ENCODE measurements at regions not wholly inside any gene's neighbourhood (a gene's known extent, or its start where the extent isn't known, plus 50 kb on each side); places are given as distances from the start of the nearest gene placed in this dataset.

DNA sequence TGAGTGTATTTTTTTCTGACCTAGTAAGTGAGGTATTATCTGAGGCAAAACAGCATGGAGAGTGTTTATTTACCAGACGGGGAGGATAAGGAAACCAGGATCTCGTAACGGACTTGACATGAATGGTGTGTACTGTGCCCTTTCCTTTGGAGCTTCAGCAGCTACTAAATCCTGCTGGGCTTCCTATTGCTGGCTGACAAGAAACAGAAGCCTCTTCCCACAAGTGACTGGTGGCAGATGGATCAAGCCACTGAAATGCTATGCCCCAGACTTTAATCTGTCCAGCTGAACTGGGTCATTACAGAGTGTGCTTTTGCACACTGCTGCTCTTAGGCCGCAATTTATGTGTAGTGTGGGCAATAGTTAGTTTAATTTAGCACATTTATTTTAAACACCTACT lies 162.7 kb upstream of the MRPS30 start:
- TF ChIP-seq, protein P1, sequence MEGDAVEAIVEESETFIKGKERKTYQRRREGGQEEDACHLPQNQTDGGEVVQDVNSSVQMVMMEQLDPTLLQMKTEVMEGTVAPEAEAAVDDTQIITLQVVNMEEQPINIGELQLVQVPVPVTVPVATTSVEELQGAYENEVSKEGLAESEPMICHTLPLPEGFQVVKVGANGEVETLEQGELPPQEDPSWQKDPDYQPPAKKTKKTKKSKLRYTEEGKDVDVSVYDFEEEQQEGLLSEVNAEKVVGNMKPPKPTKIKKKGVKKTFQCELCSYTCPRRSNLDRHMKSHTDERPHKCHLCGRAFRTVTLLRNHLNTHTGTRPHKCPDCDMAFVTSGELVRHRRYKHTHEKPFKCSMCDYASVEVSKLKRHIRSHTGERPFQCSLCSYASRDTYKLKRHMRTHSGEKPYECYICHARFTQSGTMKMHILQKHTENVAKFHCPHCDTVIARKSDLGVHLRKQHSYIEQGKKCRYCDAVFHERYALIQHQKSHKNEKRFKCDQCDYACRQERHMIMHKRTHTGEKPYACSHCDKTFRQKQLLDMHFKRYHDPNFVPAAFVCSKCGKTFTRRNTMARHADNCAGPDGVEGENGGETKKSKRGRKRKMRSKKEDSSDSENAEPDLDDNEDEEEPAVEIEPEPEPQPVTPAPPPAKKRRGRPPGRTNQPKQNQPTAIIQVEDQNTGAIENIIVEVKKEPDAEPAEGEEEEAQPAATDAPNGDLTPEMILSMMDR (IDR thresholded peaks at IDR 0.05) = no peak
- no peak for TF ChIP-seq ZFX (IDR thresholded peaks at IDR 0.05; ENCODE audit: borderline replicate concordance)

Data from 22Rv1 (cell line).